Kidney epithelial cell (primary cell): ENCODE measurements at regions not wholly inside any gene's neighbourhood (a gene's known extent, or its start where the extent isn't known, plus 50 kb on each side); places are given as distances from the start of the nearest gene placed in this dataset.

Experiments
- DNase-seq: peaks from one replicate; pipeline ENCODE4 v3.0.0-alpha.2; 2010; ENCODE audit warnings: low read depth
- H3K27me3 ChIP-seq: 2 replicates; pipeline ENCODE4 v1.6.0; 2011; ENCODE audit warnings: low read length; ENCODE audit not compliant: control insufficient read depth, insufficient read depth
- H3K36me3 ChIP-seq: 2 replicates; pipeline ENCODE4 v1.5.1; 2011; ENCODE audit warnings: low read length; ENCODE audit not compliant: control insufficient read depth, insufficient read depth
- H3K4me3 ChIP-seq: 2 replicates; pipeline ENCODE4 v1.5.1; 2011; ENCODE audit warnings: low read depth, mild to moderate bottlenecking, control low read depth, low read length
- TF ChIP-seq, protein P1 (sequence below): IDR thresholded peaks from 2 replicates; pipeline ENCODE4 v1.5.1; 2011; ENCODE audit warnings: mild to moderate bottlenecking, moderate library complexity, low read length, control low read depth, inconsistent platforms; ENCODE audit not compliant: insufficient read depth, poor library complexity, severe bottlenecking

DNA sequence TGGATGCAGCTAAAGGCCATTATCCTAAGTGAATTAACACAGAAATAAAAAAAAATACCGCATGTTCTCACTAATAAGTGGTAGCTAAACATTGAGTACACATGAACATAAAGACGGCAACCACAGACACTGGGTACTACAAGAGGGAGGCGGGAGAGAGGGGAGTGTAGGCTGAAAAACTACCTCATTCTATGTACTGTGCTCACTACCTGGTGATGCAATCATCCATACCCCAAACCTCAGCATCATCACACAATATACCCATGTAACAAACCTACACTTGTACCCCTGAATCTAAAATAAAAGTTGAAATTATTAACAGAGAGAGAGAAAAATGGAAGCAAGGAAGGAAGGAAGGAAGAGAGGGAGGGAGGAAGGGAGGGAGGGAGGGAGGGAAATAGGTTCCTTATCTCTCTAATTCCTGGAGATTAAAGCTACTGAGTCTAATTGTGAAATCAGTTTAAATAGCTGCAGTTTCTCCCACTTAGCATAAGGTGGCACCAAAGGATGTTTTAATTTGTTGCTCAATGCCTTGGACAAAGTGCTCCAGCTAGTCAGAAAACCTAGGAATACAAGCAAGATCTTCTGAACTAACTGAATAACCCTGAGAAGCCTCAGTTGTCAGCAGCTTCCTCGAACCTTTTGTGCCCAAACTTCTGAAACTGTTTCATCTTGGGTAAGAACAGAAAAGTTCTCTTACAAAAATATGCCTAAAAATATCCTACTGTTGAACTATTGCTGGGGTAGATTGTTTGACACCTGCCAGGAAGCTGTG lies 79.4 kb upstream of the ATP11B start:
- peak; percentile 34 for DNase-seq
- TF ChIP-seq, protein P1, sequence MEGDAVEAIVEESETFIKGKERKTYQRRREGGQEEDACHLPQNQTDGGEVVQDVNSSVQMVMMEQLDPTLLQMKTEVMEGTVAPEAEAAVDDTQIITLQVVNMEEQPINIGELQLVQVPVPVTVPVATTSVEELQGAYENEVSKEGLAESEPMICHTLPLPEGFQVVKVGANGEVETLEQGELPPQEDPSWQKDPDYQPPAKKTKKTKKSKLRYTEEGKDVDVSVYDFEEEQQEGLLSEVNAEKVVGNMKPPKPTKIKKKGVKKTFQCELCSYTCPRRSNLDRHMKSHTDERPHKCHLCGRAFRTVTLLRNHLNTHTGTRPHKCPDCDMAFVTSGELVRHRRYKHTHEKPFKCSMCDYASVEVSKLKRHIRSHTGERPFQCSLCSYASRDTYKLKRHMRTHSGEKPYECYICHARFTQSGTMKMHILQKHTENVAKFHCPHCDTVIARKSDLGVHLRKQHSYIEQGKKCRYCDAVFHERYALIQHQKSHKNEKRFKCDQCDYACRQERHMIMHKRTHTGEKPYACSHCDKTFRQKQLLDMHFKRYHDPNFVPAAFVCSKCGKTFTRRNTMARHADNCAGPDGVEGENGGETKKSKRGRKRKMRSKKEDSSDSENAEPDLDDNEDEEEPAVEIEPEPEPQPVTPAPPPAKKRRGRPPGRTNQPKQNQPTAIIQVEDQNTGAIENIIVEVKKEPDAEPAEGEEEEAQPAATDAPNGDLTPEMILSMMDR, result peak; percentile 62
- H3K36me3 ChIP-seq, result no peaks in the 10 kb centered on the region
- no peaks in the 10 kb centered on the region for H3K27me3 ChIP-seq
- H3K4me3 ChIP-seq, result no peak overlapping the region

DNA sequence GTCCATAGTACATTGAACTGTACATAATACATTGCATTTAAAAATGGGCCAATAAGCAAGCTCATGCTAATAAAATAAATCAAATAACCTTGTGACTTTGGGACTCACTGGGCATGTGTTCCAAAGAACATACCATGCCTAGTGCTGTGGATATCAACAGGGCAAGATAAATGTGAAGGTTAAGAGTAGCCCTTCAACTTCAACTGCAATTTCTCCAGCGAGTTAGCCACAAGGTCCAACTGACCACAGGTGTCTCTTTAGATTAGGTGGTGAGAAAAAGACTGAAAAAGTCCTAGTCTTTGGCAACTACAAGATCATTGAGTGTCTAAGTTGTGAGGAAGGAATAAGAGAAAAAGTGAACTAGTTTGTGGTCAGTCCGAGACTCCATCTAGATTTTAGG lies 78.3 kb upstream of the ATP11B start:
- DNase-seq, result no peak
- H3K27me3 ChIP-seq, result no peaks in the 10 kb centered on the region
- H3K4me3 ChIP-seq, result no peak overlapping the region
- H3K36me3 ChIP-seq, result no peaks in the 10 kb centered on the region
- TF ChIP-seq, protein P1, result no peak

DNA sequence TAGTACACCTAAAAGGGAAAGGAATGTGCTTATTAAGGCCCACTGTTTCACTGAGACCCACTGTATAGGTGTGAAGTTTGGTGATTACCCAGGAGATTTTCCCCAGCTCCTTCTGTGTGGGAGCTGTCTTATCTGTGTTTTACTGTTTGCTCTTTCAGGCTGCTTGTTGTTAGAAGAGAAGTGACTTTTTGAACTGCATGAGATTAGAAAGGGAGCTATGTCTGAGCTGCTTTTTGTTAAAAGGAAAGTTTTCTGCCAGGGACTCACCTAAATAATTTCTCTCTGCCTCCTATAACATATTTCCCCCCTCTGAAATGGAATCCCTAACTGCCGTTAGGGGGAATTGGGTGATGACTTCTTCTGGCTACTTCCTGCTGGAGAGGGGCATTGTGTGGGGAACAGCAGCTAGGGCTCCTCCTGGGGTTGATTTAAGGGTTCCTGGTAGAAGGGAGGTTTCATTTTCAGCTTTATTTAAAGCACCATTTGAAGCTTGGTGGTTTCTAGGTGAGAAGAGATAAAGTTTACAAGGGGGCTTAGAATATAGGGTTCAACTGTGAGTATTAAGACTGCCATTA lies 77.1 kb upstream of the ATP11B start:
- DNase-seq, result no peak
- no peak overlapping the region for H3K4me3 ChIP-seq
- no peaks in the 10 kb centered on the region for H3K27me3 ChIP-seq
- TF ChIP-seq, protein P1, result no peak
- H3K36me3 ChIP-seq, result no peaks in the 10 kb centered on the region

DNA sequence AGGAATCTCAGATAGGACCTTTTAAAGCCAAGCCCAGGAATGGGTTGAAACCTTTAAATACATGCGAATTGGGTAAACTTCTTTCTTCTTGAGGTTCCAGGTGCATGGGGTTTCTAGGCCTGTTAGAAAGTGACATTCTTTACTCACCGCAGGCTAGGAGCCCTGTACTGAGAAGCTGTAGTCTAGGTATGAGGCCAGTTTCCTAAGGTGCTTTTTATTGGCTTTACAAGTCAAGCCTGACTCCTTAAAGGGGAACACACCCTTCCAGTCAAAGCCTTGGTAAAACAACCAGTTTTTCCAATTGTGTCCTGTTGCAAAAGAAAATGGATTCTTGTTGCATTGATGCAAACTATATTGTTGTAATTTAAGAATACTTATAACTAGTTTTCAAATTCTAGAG lies 76.1 kb upstream of the ATP11B start:
- Histone ChIP-seq H3K4me3 (no peak overlapping the region), H3K27me3 (no peaks in the 10 kb centered on the region), H3K36me3 (no peaks in the 10 kb centered on the region)
- peak; percentile 34 for DNase-seq
- TF ChIP-seq, protein P1, result no peak

DNA sequence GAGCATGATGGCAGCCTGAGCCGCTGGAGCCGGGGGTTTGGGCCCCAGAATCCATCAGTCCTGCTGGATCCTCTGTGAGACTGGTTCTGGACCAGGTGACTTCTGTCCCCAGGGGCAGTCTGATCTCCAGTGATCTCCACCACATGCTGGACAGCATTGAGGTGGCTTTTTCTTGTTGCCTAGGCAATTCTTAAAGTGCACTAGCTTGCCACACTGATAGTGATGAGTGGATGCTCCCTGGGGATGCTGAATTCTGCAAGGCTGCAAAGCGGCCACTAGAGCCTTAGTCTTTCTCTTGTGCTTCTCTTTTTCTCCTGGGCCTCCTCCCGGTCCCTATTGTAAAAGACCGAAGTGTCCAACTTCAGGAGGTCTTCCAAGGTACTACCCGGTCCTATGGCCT lies 70.4 kb upstream of the ATP11B start:
- DNase-seq, result no peak
- no peaks in the 10 kb centered on the region for H3K36me3 ChIP-seq
- H3K27me3 ChIP-seq, result no peaks in the 10 kb centered on the region
- H3K4me3 ChIP-seq, result no peak overlapping the region
- TF ChIP-seq, protein P1, result no peak
